DMS153 treated with DMSO at 0.1 percent for 48 hours (cell line): ENCODE measurements at regions not wholly inside any gene's neighbourhood (a gene's known extent, or its start where the extent isn't known, plus 50 kb on each side); places are given as distances from the start of the nearest gene placed in this dataset.
"Not testable (repeated sequence)": the region's sequence is repeated elsewhere in the genome, so short reads cannot be mapped to it uniquely, and the experiment has no call there.

Experiments
- DNase-seq: peaks from one replicate; lab custom pipeline; 2025; ENCODE audit not compliant: unreplicated experiment; lab: John Stamatoyannopoulos, UW

GRCh38 chr2:160550048-160550447 lies 56.4 kb upstream of the RBMS1 start:
- no peak for DNase-seq

- DNase-seq, result no peak
Observed at GRCh38 chr2:160551259-160551658, 57.7 kb upstream of the RBMS1 start.

- DNase-seq, result no peak
Observed at GRCh38 chr2:160555420-160556071, 61.9 kb upstream of the RBMS1 start.

GRCh38 chr2:160557903-160558302 lies 64.3 kb upstream of the RBMS1 start:
- DNase-seq, result no peak

- no peak for DNase-seq
Observed at GRCh38 chr2:160558531-160558930, 64.9 kb upstream of the RBMS1 start.

- no peak for DNase-seq
Observed at GRCh38 chr2:160561551-160562295, 68.1 kb upstream of the RBMS1 start.

GRCh38 chr2:160562730-160563129 lies 69.1 kb upstream of the RBMS1 start:
- no peak for DNase-seq

- no peak for DNase-seq
Observed at GRCh38 chr2:160564591-160564990, 71.0 kb upstream of the RBMS1 start.

GRCh38 chr2:160565099-160565845 lies 71.7 kb upstream of the RBMS1 start:
- DNase-seq, result no peak

- DNase-seq, result no peak
Observed at GRCh38 chr2:160566717-160567116, 73.1 kb upstream of the RBMS1 start.

GRCh38 chr2:160568856-160569255 lies 75.2 kb upstream of the RBMS1 start:
- DNase-seq, result no peak

GRCh38 chr2:160570376-160570775 lies 76.8 kb upstream of the RBMS1 start:
- DNase-seq, result no peak

- DNase-seq, result no peak
Observed at GRCh38 chr2:160574468-160575140, 81.0 kb upstream of the RBMS1 start.

GRCh38 chr2:160575368-160575767 lies 81.8 kb upstream of the RBMS1 start:
- DNase-seq, result no peak

- DNase-seq, result peak; percentile 26
Observed at GRCh38 chr2:160576054-160576499, 82.5 kb upstream of the RBMS1 start.

GRCh38 chr2:160577081-160577480 lies 83.5 kb upstream of the RBMS1 start:
- DNase-seq, result not testable (repeated sequence)

GRCh38 chr2:160581035-160581434 lies 87.4 kb upstream of the RBMS1 start:
- no peak for DNase-seq

GRCh38 chr2:160581448-160581847 lies 87.8 kb upstream of the RBMS1 start:
- no peak for DNase-seq

GRCh38 chr2:160582081-160582480 lies 88.5 kb upstream of the RBMS1 start:
- no peak for DNase-seq

GRCh38 chr2:160582490-160583145 lies 89.0 kb upstream of the RBMS1 start:
- DNase-seq, result no peak

- DNase-seq, result peak; percentile 16
Observed at GRCh38 chr2:160583146-160583535, 89.5 kb upstream of the RBMS1 start.
